HEK293T (cell line): ENCODE measurements at regions not wholly inside any gene's neighbourhood (a gene's known extent, or its start where the extent isn't known, plus 50 kb on each side); places are given as distances from the start of the nearest gene placed in this dataset.

Source experiments
- CTCF ChIA-PET: fragments of 350-600 bp; formaldehyde crosslinking; extraction: SDS; loops from one replicate; lab custom pipeline; 2021; ENCODE audit warnings: antibody characterized with exemption, inconsistent platforms; lab: Yijun Ruan, JAX
- POLR2A ChIA-PET: fragments of 350-600 bp; formaldehyde crosslinking; extraction: SDS; loops from one replicate; lab custom pipeline; 2020; ENCODE audit warnings: antibody characterized with exemption, inconsistent platforms; lab: Yijun Ruan, JAX
- DNase-seq: peaks from one replicate; pipeline ENCODE4 v3.0.0; 2012; ENCODE audit warnings: mixed read lengths; ENCODE audit errors: extremely low spot score
- ARNT ChIP-seq: fragments of 450-650 bp; IDR thresholded peaks from 2 replicates; pipeline ENCODE4 v1.6.1; 2017; ENCODE audit warnings: mild to moderate bottlenecking
- BHLHE40 ChIP-seq: fragments of 450-650 bp; IDR thresholded peaks from 2 replicates; pipeline ENCODE4 v1.6.1; 2016; ENCODE audit warnings: mild to moderate bottlenecking, moderate library complexity, borderline replicate concordance
- CTBP1 ChIP-seq: fragments of 450-650 bp; IDR thresholded peaks from 2 replicates; pipeline ENCODE4 v1.6.1; 2016; ENCODE audit warnings: borderline replicate concordance
- ELF4 ChIP-seq: fragments of 450-650 bp; IDR thresholded peaks from 2 replicates; pipeline ENCODE4 v1.6.1; 2017; ENCODE audit warnings: antibody characterized with exemption
- FOXA1 ChIP-seq: fragments of 450-650 bp; IDR thresholded peaks from 2 replicates; pipeline ENCODE4 v1.6.1; 2016; ENCODE audit warnings: mild to moderate bottlenecking
- FOXK2 ChIP-seq: fragments of 450-650 bp; IDR thresholded peaks from 2 replicates; pipeline ENCODE4 v1.6.1; 2016; ENCODE audit warnings: mild to moderate bottlenecking
- FOXM1 ChIP-seq: fragments of 450-650 bp; IDR thresholded peaks from 2 replicates; pipeline ENCODE4 v1.6.1; 2017; ENCODE audit warnings: mild to moderate bottlenecking, borderline replicate concordance
- HDGF ChIP-seq: fragments of 450-650 bp; IDR thresholded peaks from 2 replicates; pipeline ENCODE4 v1.6.1; 2017; ENCODE audit warnings: antibody characterized with exemption, borderline replicate concordance
- L3MBTL2 ChIP-seq: fragments of 450-650 bp; conservative IDR thresholded peaks from 2 replicates; pipeline ENCODE4 v1.6.1; 2016; ENCODE audit warnings: mild to moderate bottlenecking
- LEF1 ChIP-seq: fragments of 450-650 bp; IDR thresholded peaks from 2 replicates; pipeline ENCODE4 v1.6.1; 2017; ENCODE audit warnings: mild to moderate bottlenecking, borderline replicate concordance
- NFRKB ChIP-seq: fragments of 450-650 bp; IDR thresholded peaks from 2 replicates; pipeline ENCODE4 v1.6.1; 2016; ENCODE audit warnings: mild to moderate bottlenecking, moderate library complexity
- PKNOX1 ChIP-seq: fragments of 450-650 bp; IDR thresholded peaks from 2 replicates; pipeline ENCODE4 v1.6.1; 2016
- SP1 ChIP-seq: fragments of 450-650 bp; IDR thresholded peaks from 2 replicates; pipeline ENCODE4 v1.6.1; 2017
- SUZ12 ChIP-seq: fragments of 450-650 bp; IDR thresholded peaks from 2 replicates; pipeline ENCODE4 v1.6.1; 2016; ENCODE audit warnings: mild to moderate bottlenecking
- TARDBP ChIP-seq: fragments of 450-650 bp; IDR thresholded peaks from 2 replicates; pipeline ENCODE4 v1.6.1; 2016
- ZNF384 ChIP-seq: fragments of 450-650 bp; IDR thresholded peaks from 2 replicates; pipeline ENCODE4 v1.6.1; 2016

GRCh38 chr6:14638435-14638905, 520.9 kb downstream of the CD83 start:
- TF ChIP-seq ZNF384: no peak
- ChIA-PET CTCF (no interaction called here), POLR2A (interaction anchor here (0.9 kb wide), 1 partner anchor 18 kb away, joined by 3 read pairs; no protein-coding TSS in a partner anchor)
- no peak for DNase-seq

GRCh38 chr6:14638906-14639761, 521.6 kb downstream of the CD83 start:
- peak; percentile 31 for DNase-seq
- ChIA-PET POLR2A (interaction anchor here (0.9 kb wide), 1 partner anchor 17 kb away, joined by 3 read pairs; no protein-coding TSS in a partner anchor), CTCF (no interaction called here)
- TF ChIP-seq PKNOX1: peak; percentile 63
- TF ChIP-seq SUZ12: no peak
- TF ChIP-seq L3MBTL2: no peak

GRCh38 chr6:14639983-14640599, 522.5 kb downstream of the CD83 start:
- no peak for DNase-seq
- ChIA-PET CTCF (no interaction called here), POLR2A (no interaction called here)
- no peak for TF ChIP-seq FOXM1

- ChIA-PET CTCF (no interaction called here), POLR2A (no interaction called here)
- TF ChIP-seq SUZ12 (no peak), L3MBTL2 (no peak), SP1 (no peak), FOXA1 (no peak)
- no peak for DNase-seq
Observed at GRCh38 chr6:14640631-14641030, 523.1 kb downstream of the CD83 start.

GRCh38 chr6:14641423-14642135, 524.0 kb downstream of the CD83 start:
- POLR2A ChIA-PET: no interaction called here

GRCh38 chr6:14642136-14642505, 524.5 kb downstream of the CD83 start:
- TF ChIP-seq CTBP1 (no peak), FOXM1 (no peak), NFRKB (no peak), ZNF384 (no peak), PKNOX1 (no peak), TARDBP (no peak), SP1 (no peak), L3MBTL2 (no peak), FOXK2 (no peak), ELF4 (no peak), HDGF (no peak)
- CTCF ChIA-PET: no interaction called here
- POLR2A ChIA-PET: no interaction called here
- DNase-seq: no peak

More at GRCh38 chr6:14641423-14642135, 524.0 kb downstream of the CD83 start:
- CTCF ChIA-PET: no interaction called here
- no peak for DNase-seq
- TF ChIP-seq NFRKB (no peak), PKNOX1 (no peak), BHLHE40 (no peak), SUZ12 (no peak), ARNT (no peak), TARDBP (no peak), L3MBTL2 (no peak), CTBP1 (no peak), HDGF (no peak), ZNF384 (no peak), FOXA1 (no peak), SP1 (no peak), ELF4 (no peak), FOXM1 (no peak), FOXK2 (no peak), LEF1 (no peak)

GRCh38 chr6:14642842-14643241, 525.3 kb downstream of the CD83 start:
- POLR2A ChIA-PET: no interaction called here
- no peak for DNase-seq
- no peak for TF ChIP-seq ELF4
- TF ChIP-seq NFRKB: no peak
- no peak for TF ChIP-seq FOXK2
- TF ChIP-seq LEF1: no peak
- TF ChIP-seq ARNT: no peak
- TF ChIP-seq ZNF384: no peak
- TF ChIP-seq BHLHE40: no peak
- TF ChIP-seq L3MBTL2: no peak
- TF ChIP-seq FOXA1: no peak
- no peak for TF ChIP-seq SUZ12
- TF ChIP-seq FOXM1: no peak
- CTCF ChIA-PET: no interaction called here
